Heart left ventricle (tissue), 13 donors: ENCODE measurements at regions not wholly inside any gene's neighbourhood (a gene's known extent, or its start where the extent isn't known, plus 50 kb on each side); places are given as distances from the start of the nearest gene placed in this dataset.

Experiments
- POLR2A ChIP-seq, 2 donors: fragments of 450-650 bp; IDR thresholded peaks; one replicate each; pipeline ENCODE4 v1.6.1; 2017; ENCODE audit warnings: antibody characterized with exemption in 2 of 2, mild to moderate bottlenecking in 2 of 2, moderate library complexity in 2 of 2
- TF ChIP-seq, protein P1 (sequence below), 12 donors: fragments of 200-600 bp; sonication (generic) in 4 of 12; IDR thresholded peaks; one replicate each; pipeline versions ENCODE4 v1.5.0 to v1.8.0; 2018 to 2022; ENCODE audit warnings: antibody characterized with exemption in 12 of 12, mild to moderate bottlenecking in 5 of 12
- donor health status: ischemic (EF 13 %, LVEDD 7.1; RV severe dilation, severe dysfunction).
- donor health status: DM: no; HTN: yes; CAD: no.
- donor health status: DM: no; HTN: no; CAD: no.
- donor health status: ischemic (EF 25% LVEDD 6.9; RV normal size, moderate dysfunction).
- donor health status: ischemic (EF 25% LVEDD 5.7; RV mildly dilated, moderate dysfunction).
- donor health status: ischemic (EF 35%, LVEDD 5.7; RV mildly dilated, moderate dysfunction).
- donor health status: nonischemic (EF 11% LVEDD 7.7; RV severe dilation, severe dysfunction).
- donor health status: DM: yes; HTN: yes; CAD: no.
- donor health status: PGD.
- donor health status: ischemic (EF 29% LVEDD 5.4; RV normal size, mild dysfunction).
- donor health status: nonischemic (EF 23%, LVEDD 6.1; RV moderate dilation, normal function).

DNA sequence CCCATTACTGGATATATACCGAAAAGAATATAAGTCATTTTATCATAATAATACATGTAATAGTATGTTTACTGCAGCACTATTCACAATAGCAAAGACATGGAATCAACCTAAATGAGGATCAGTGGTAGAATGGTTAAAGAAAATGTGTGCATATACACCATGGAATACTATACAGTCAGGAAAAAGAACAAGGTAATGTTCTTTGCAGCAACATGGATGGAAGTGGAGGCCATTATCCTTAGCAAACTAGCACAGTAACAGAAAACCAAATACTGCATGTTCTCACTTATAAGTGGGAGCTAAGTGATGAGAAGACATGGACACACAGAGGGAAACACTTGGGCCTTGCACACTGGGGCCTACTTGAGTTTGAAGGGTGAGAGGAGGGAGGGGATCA, 207.4 kb upstream of the APOOL start:
- TF ChIP-seq, protein P1, sequence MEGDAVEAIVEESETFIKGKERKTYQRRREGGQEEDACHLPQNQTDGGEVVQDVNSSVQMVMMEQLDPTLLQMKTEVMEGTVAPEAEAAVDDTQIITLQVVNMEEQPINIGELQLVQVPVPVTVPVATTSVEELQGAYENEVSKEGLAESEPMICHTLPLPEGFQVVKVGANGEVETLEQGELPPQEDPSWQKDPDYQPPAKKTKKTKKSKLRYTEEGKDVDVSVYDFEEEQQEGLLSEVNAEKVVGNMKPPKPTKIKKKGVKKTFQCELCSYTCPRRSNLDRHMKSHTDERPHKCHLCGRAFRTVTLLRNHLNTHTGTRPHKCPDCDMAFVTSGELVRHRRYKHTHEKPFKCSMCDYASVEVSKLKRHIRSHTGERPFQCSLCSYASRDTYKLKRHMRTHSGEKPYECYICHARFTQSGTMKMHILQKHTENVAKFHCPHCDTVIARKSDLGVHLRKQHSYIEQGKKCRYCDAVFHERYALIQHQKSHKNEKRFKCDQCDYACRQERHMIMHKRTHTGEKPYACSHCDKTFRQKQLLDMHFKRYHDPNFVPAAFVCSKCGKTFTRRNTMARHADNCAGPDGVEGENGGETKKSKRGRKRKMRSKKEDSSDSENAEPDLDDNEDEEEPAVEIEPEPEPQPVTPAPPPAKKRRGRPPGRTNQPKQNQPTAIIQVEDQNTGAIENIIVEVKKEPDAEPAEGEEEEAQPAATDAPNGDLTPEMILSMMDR (IDR thresholded peaks at IDR 0.05) = no peak
- TF ChIP-seq POLR2A (IDR thresholded peaks at IDR 0.05) = no peak
